Keratinocyte (primary cell): ENCODE measurements at regions not wholly inside any gene's neighbourhood (a gene's known extent, or its start where the extent isn't known, plus 50 kb on each side); places are given as distances from the start of the nearest gene placed in this dataset.
"Not testable (repeated sequence)": the region's sequence is repeated elsewhere in the genome, so short reads cannot be mapped to it uniquely, and the experiment has no call there.

ENCODE experiments used
- EZH2 ChIP-seq: IDR thresholded peaks from one replicate; pipeline ENCODE4 v1.6.1; 2012; ENCODE audit warnings: inconsistent platforms, mild to moderate bottlenecking, low read length, moderate library complexity
- TF ChIP-seq, protein P1 (sequence below), 3 experiments: IDR thresholded peaks in 1 of 3; conservative IDR thresholded peaks in 1 of 3; optimal IDR thresholded peaks in 1 of 3; 2 replicates in 2 of 3; 3 replicates in 1 of 3; pipeline versions ENCODE3 to v1.5.1; 2011; ENCODE audit warnings: low read length in 3 of 3, mild to moderate bottlenecking in 3 of 3, moderate library complexity in 2 of 3, control low read depth in 1 of 3, inconsistent platforms in 1 of 3; ENCODE audit not compliant: insufficient read depth in 2 of 3; ENCODE audit errors: extremely low read depth in 1 of 3

GRCh38 chr2:111453308-111453707 lies 332.6 kb downstream of the BCL2L11 start:
- TF ChIP-seq, protein P1, sequence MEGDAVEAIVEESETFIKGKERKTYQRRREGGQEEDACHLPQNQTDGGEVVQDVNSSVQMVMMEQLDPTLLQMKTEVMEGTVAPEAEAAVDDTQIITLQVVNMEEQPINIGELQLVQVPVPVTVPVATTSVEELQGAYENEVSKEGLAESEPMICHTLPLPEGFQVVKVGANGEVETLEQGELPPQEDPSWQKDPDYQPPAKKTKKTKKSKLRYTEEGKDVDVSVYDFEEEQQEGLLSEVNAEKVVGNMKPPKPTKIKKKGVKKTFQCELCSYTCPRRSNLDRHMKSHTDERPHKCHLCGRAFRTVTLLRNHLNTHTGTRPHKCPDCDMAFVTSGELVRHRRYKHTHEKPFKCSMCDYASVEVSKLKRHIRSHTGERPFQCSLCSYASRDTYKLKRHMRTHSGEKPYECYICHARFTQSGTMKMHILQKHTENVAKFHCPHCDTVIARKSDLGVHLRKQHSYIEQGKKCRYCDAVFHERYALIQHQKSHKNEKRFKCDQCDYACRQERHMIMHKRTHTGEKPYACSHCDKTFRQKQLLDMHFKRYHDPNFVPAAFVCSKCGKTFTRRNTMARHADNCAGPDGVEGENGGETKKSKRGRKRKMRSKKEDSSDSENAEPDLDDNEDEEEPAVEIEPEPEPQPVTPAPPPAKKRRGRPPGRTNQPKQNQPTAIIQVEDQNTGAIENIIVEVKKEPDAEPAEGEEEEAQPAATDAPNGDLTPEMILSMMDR (optimal IDR thresholded peaks at IDR 0.05 in 1 of 3, IDR thresholded peaks at IDR 0.05 in 1 of 3, conservative IDR thresholded peaks at IDR 0.05 in 1 of 3; ENCODE audit: extremely low read depth in 1 of 3, insufficient read depth in 2 of 3, low read length in 3 of 3): not testable (repeated sequence)
- TF ChIP-seq EZH2: not testable (repeated sequence)
